ENCODE measurements at regions not wholly inside any gene's neighbourhood (a gene's known extent, or its start where the extent isn't known, plus 50 kb on each side); places are given as distances from the start of the nearest gene placed in this dataset.

- intact Hi-C loops (cut with micrococcal nuclease), result no loop called here
- Histone ChIP-seq H3K36me3 (ENCODE audit: control insufficient read depth, insufficient read depth, low read length) (no peaks in the 10 kb centered on the region), H3K4ac (ENCODE audit: low read depth, low read length) (no peak overlapping the region), H3K4me3 (ENCODE audit: insufficient read depth, low read depth, low read length) (no peak overlapping the region), H3K9ac (ENCODE audit: low read depth, low read length) (no peak overlapping the region), H2BK20ac (ENCODE audit: low read depth, low read length) (no peak overlapping the region), H3K9me3 (ENCODE audit: control insufficient read depth, insufficient read depth, low read length) (peaks cover 2% of the 10 kb centered on the region; the same call in 1 of the 2 replicates), H3K4me2 (ENCODE audit: low read depth, low read length) (no peak overlapping the region), H4K20me1 (ENCODE audit: insufficient read depth, low read length) (no peaks in the 10 kb centered on the region), H3K79me1 (ENCODE audit: low read depth in 1 of 2, low read length in 2 of 2) (no peaks in the 10 kb centered on the region), H2BK120ac (ENCODE audit: low read depth, low read length) (no peak overlapping the region), H2BK5ac (ENCODE audit: low read depth, low read length, poor library complexity, severe bottlenecking) (no peak overlapping the region), H3K56ac (ENCODE audit: extremely low read depth, insufficient read depth, low read length) (no peak overlapping the region), H4K5ac (ENCODE audit: low read depth, low read length) (no peak overlapping the region), H3K27ac (ENCODE audit: insufficient read depth, low read length) (no peak overlapping the region), H3K4me1 (ENCODE audit: control insufficient read depth, insufficient read depth, low read length) (no peaks in the 10 kb centered on the region; the same call in 1 of the 2 replicates), H4K8ac (ENCODE audit: low read depth in 2 of 2, low read length in 2 of 2) (no peak overlapping the region), H3K9me1 (ENCODE audit: insufficient read depth, low read length) (no peaks in the 10 kb centered on the region), H2AK9ac (replicated peaks; ENCODE audit: low read depth, low read length, poor library complexity) (no peak overlapping the region), H3K27me3 (ENCODE audit: control insufficient read depth, insufficient read depth, low read length) (peaks cover 40% of the 10 kb centered on the region), H2AFZ (replicated peaks; ENCODE audit: low read length, poor library complexity) (no peak overlapping the region), H2AK5ac (ENCODE audit: low read depth, low read length) (no peak overlapping the region), H3K23ac (ENCODE audit: low read depth, low read length) (no peak overlapping the region), H3K18ac (ENCODE audit: low read depth, low read length) (no peak overlapping the region), H4K91ac (ENCODE audit: insufficient read depth, low read depth, low read length) (no peak overlapping the region), H2BK15ac (ENCODE audit: low read depth, low read length) (no peak overlapping the region), H3K14ac (replicated peaks; ENCODE audit: low read depth, low read length) (no peak overlapping the region)
- ATAC-seq (ENCODE audit: low read depth) (no peak), DNase-seq (no peak)
- dilution Hi-C loops (cut with HindIII; ENCODE audit: low sequenced_read_pairs, unreplicated experiment), result no loop called here
- no CpG with 5 or more reads among the region's 4 CpGs for WGBS, 2 experiments (ENCODE audit: extremely low coverage in 2 of 2, insufficient read length in 1 of 2)
- in situ Hi-C loops (cut with MboI; ENCODE audit: low sequenced_read_pairs), result no loop called here
- ChIA-PET CTCF (no interaction called here), POLR2A (ENCODE audit: unreplicated experiment) (no interaction called here)
- TF ChIP-seq MXI1 (IDR thresholded peaks at IDR 0.05; ENCODE audit: borderline replicate concordance, low read depth, low read length) (no peak), BHLHE40 (IDR thresholded peaks at IDR 0.05; ENCODE audit: low read depth, low read length) (no peak), ELK1 (IDR thresholded peaks at IDR 0.05; ENCODE audit: borderline replicate concordance, low read depth, low read length) (no peak), MAZ (IDR thresholded peaks at IDR 0.05; ENCODE audit: borderline replicate concordance, low read depth, low read length) (no peak), CTCF (conservative IDR thresholded peaks at IDR 0.05; ENCODE audit: low read depth, low read length) (no peak), SMC3 (IDR thresholded peaks at IDR 0.05; ENCODE audit: low read depth, low read length) (no peak), CHD1 (IDR thresholded peaks at IDR 0.05; ENCODE audit: low read depth, low read length) (no peak), CEBPB (IDR thresholded peaks at IDR 0.05; ENCODE audit: low read depth, low read length) (no peak), USF2 (IDR thresholded peaks at IDR 0.05; ENCODE audit: low read depth, low read length) (no peak), NFE2L2 (IDR thresholded peaks at IDR 0.05; ENCODE audit: low read depth, low read length) (no peak), POLR2A (IDR thresholded peaks at IDR 0.05; ENCODE audit: low read depth, low read length) (no peak), FOS (IDR thresholded peaks at IDR 0.05; ENCODE audit: low read depth, low read length) (no peak)
- no TSS peak for BruUV-seq (replicated peaks)
Observed at GRCh38 chr15:70309716-70310115, 212.0 kb upstream of the TLE3 start.
